SH-SY5Y (cell line): ENCODE measurements at regions not wholly inside any gene's neighbourhood (a gene's known extent, or its start where the extent isn't known, plus 50 kb on each side); places are given as distances from the start of the nearest gene placed in this dataset.
A peak's percentile ranks its signal among the peaks of the same experiment; 100 is the strongest.

Experiments
- GATA2 ChIP-seq: IDR thresholded peaks from 2 replicates; pipeline ENCODE4 v1.6.1; 2011; ENCODE audit warnings: mild to moderate bottlenecking, low read depth, low read length
- GATA3 ChIP-seq: IDR thresholded peaks from 2 replicates; pipeline ENCODE4 v1.6.1; 2011; ENCODE audit warnings: low read depth, mild to moderate bottlenecking, low read length, moderate library complexity

- peak; percentile 30; the same call in 1 of the 2 replicates for TF ChIP-seq GATA2
- no peak for TF ChIP-seq GATA3
Observed at GRCh38 chr15:35728219-35728940, 182.4 kb upstream of the DPH6 start.
